ENCODE measurements at regions not wholly inside any gene's neighbourhood (a gene's known extent, or its start where the extent isn't known, plus 50 kb on each side); places are given as distances from the start of the nearest gene placed in this dataset.

DNA sequence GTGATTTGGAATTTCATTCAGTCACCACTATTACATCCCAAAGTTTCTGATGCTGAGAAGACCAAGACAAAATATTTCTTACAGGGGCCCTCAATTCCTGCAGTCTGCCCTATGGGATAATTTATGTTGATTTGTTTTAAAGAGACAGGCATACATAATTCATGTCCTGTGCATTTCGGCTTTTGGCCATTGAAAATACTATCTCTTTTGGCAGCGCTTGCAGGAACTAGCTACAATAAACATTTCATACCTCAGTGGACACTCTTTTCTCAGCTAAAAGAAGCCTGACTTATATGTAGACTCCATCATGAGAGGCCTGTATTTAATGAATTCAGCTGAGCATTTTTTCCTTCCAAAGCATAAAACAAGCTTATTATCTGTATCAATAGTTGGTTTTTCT, 451.9 kb upstream of the C9orf72 start:
- H3K4me1 ChIP-seq (replicated peaks in 1 of 4; ENCODE audit: control insufficient read depth in 3 of 4, insufficient read depth in 4 of 4, low read length in 3 of 4) = no peaks in the 10 kb centered on the region
- no peak for TF ChIP-seq RBBP5 (IDR thresholded peaks at IDR 0.05; ENCODE audit: borderline replicate concordance, low read depth, low read length)
- no peak for TF ChIP-seq TCF12 (IDR thresholded peaks at IDR 0.05; ENCODE audit: low read depth, low read length)
- no peak for TF ChIP-seq ATF2 (IDR thresholded peaks at IDR 0.05; ENCODE audit: low read length)
- no peak for TF ChIP-seq POLR2A (IDR thresholded peaks at IDR 0.05; ENCODE audit: control extremely low read depth in 1 of 2, low read depth in 2 of 2, low read length in 2 of 2)
- TF ChIP-seq RFX5 (IDR thresholded peaks at IDR 0.05; ENCODE audit: borderline replicate concordance, low read depth, low read length) = no peak
- no peak for TF ChIP-seq KDM1A (IDR thresholded peaks at IDR 0.05; ENCODE audit: borderline replicate concordance, low read length)
- no peak for TF ChIP-seq POU5F1 (IDR thresholded peaks at IDR 0.05; ENCODE audit: low read depth, low read length)
- TF ChIP-seq SP1 (IDR thresholded peaks at IDR 0.05; ENCODE audit: low read depth, low read length) = no peak
- no peak for TF ChIP-seq RNF2 (IDR thresholded peaks at IDR 0.05; ENCODE audit: borderline replicate concordance, low read depth, low read length, missing control alignments, poor library complexity, severe bottlenecking)
- no peak for TF ChIP-seq TEAD4 (IDR thresholded peaks at IDR 0.05; ENCODE audit: low read depth, low read length)
- TF ChIP-seq, protein P1, sequence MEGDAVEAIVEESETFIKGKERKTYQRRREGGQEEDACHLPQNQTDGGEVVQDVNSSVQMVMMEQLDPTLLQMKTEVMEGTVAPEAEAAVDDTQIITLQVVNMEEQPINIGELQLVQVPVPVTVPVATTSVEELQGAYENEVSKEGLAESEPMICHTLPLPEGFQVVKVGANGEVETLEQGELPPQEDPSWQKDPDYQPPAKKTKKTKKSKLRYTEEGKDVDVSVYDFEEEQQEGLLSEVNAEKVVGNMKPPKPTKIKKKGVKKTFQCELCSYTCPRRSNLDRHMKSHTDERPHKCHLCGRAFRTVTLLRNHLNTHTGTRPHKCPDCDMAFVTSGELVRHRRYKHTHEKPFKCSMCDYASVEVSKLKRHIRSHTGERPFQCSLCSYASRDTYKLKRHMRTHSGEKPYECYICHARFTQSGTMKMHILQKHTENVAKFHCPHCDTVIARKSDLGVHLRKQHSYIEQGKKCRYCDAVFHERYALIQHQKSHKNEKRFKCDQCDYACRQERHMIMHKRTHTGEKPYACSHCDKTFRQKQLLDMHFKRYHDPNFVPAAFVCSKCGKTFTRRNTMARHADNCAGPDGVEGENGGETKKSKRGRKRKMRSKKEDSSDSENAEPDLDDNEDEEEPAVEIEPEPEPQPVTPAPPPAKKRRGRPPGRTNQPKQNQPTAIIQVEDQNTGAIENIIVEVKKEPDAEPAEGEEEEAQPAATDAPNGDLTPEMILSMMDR (IDR thresholded peaks at IDR 0.05; ENCODE audit: control extremely low read depth in 1 of 3, insufficient read depth in 1 of 3, low read depth in 1 of 3, low read length in 3 of 3) = no peak

More for the DNA sequence above, 451.9 kb upstream of the C9orf72 start:
- H3K23ac ChIP-seq (ENCODE audit: insufficient read length) = no peak overlapping the region
- no peak overlapping the region for H3K9ac ChIP-seq (replicated peaks in 1 of 4; ENCODE audit: extremely low read depth in 1 of 4, low read depth in 3 of 4, low read length in 3 of 4)
- CTCF ChIA-PET (ENCODE audit: partially characterized antibody) = interaction anchor here (1.0 kb wide), 1 partner anchor 299 kb away, joined by 3 read pairs; no protein-coding TSS in a partner anchor
- no peak overlapping the region for H2BK15ac ChIP-seq (ENCODE audit: low read length)
- WGBS, 2 experiments (ENCODE audit: extremely low coverage in 1 of 2, insufficient coverage in 1 of 2, insufficient read length in 1 of 2, insufficient replicate concordance in 2 of 2, low coverage in 1 of 2, low lambda C conversion rate in 2 of 2, missing lambda C conversion rate in 1 of 2) = 87% methylated on average over 2 of the region's 2 CpGs; no CpG with 5 or more reads in 1 of the 2 experiments
- no peaks in the 10 kb centered on the region for H3K23me2 ChIP-seq (ENCODE audit: low read depth, low read length)
- POLR2A ChIA-PET (ENCODE audit: partially characterized antibody) = no interaction called here
- H4K8ac ChIP-seq (ENCODE audit: extremely low read depth, insufficient read depth, low read length) = no peak overlapping the region
- H3K56ac ChIP-seq (replicated peaks; ENCODE audit: insufficient read length, low read depth, low read length) = no peak overlapping the region
- no peak overlapping the region for H3K4me3 ChIP-seq (ENCODE audit: extremely low read depth in 1 of 4, insufficient read depth in 2 of 4, low read depth in 3 of 4, low read length in 4 of 4)
- H4K5ac ChIP-seq (ENCODE audit: insufficient read length, low read depth, low read length) = no peak overlapping the region
- H4K91ac ChIP-seq (replicated peaks; ENCODE audit: insufficient read length, low read length) = no peak overlapping the region
- no peak overlapping the region for H2BK12ac ChIP-seq (ENCODE audit: low read depth, low read length)
- no peaks in the 10 kb centered on the region for H3K79me1 ChIP-seq (ENCODE audit: low read depth, low read length)
- no peak for FAIRE-seq
- H3K27me3 ChIP-seq (replicated peaks in 1 of 4; ENCODE audit: control insufficient read depth in 3 of 4, extremely low read depth in 1 of 4, insufficient read depth in 3 of 4, low read length in 3 of 4) = no peaks in the 10 kb centered on the region
- no peaks in the 10 kb centered on the region for H3K9me3 ChIP-seq (ENCODE audit: insufficient read depth in 2 of 2, low read depth in 1 of 2, low read length in 1 of 2)
- no peak overlapping the region for H2BK120ac ChIP-seq (replicated peaks; ENCODE audit: low read depth, low read length)
- no peak overlapping the region for H2BK20ac ChIP-seq (ENCODE audit: low read length)
- H2AK5ac ChIP-seq (ENCODE audit: low read depth, low read length) = no peak overlapping the region
- H3K27ac ChIP-seq (ENCODE audit: low read depth, low read length) = no peak overlapping the region
- no peak overlapping the region for H3K4ac ChIP-seq (replicated peaks; ENCODE audit: insufficient read length, low read depth, low read length)
- no peak overlapping the region for H2BK5ac ChIP-seq (ENCODE audit: low read depth, low read length)
- no peak overlapping the region for H3K14ac ChIP-seq (ENCODE audit: insufficient read length)
- H3K4me2 ChIP-seq (ENCODE audit: insufficient read depth in 1 of 2, low read depth in 2 of 2, low read length in 2 of 2) = no peak overlapping the region
- H3K36me3 ChIP-seq (ENCODE audit: control insufficient read depth in 2 of 4, insufficient read depth in 4 of 4, low read length in 3 of 4) = no peaks in the 10 kb centered on the region
- no peak for DNase-seq (ENCODE audit: low read depth in 1 of 2, low spot score in 2 of 2)
- no peak overlapping the region for H3K18ac ChIP-seq (ENCODE audit: extremely low read depth, low read length)
- H3K79me2 ChIP-seq (ENCODE audit: control insufficient read depth in 1 of 2, insufficient read depth in 2 of 2, low read length in 2 of 2) = no peaks in the 10 kb centered on the region
- no peak overlapping the region for H2AFZ ChIP-seq (ENCODE audit: low read length)
- H4K20me1 ChIP-seq (replicated peaks in 1 of 2; ENCODE audit: control insufficient read depth in 1 of 2, insufficient read depth in 2 of 2, low read length in 2 of 2) = no peaks in the 10 kb centered on the region
